ENCODE measurements at regions not wholly inside any gene's neighbourhood (a gene's known extent, or its start where the extent isn't known, plus 50 kb on each side); places are given as distances from the start of the nearest gene placed in this dataset.

GRCh38 chr15:62610265-62610869 lies 432.2 kb upstream of the TPM1 start:
- intact Hi-C loops (cut with micrococcal nuclease), result no loop called here
- H3K27me3 Mint-ChIP-seq (ENCODE audit: insufficient read depth, unreplicated experiment), result no peaks in the 10 kb centered on the region
- TF ChIP-seq CTCF (IDR thresholded peaks at IDR 0.05; ENCODE audit: unreplicated experiment), result no peak
- H3K27ac Mint-ChIP-seq (ENCODE audit: low read depth, unreplicated experiment), result no peak overlapping the region
- H3K4me3 Mint-ChIP-seq (ENCODE audit: unreplicated experiment), result no peak overlapping the region
- DNase-seq (ENCODE audit: unreplicated experiment), result no peak
- no peaks in the 10 kb centered on the region for H3K36me3 Mint-ChIP-seq (ENCODE audit: insufficient read depth, unreplicated experiment)
- no peaks in the 10 kb centered on the region for H3K9me3 Mint-ChIP-seq (ENCODE audit: unreplicated experiment)
- BruUV-seq (replicated peaks), result no TSS peak
- POLR2A ChIA-PET, result no interaction called here
- CTCF ChIA-PET, result interaction anchor here (1.0 to 1.3 kb wide), 2 partner anchors 36 to 131 kb away, joined by 3 to 4 read pairs; no protein-coding TSS in a partner anchor
- peaks cover 26% of the 10 kb centered on the region for H3K4me1 Mint-ChIP-seq (ENCODE audit: insufficient read depth, unreplicated experiment)

- H3K4me1 Mint-ChIP-seq (ENCODE audit: insufficient read depth, unreplicated experiment), result peaks cover 26% of the 10 kb centered on the region
- H3K36me3 Mint-ChIP-seq (ENCODE audit: insufficient read depth, unreplicated experiment), result no peaks in the 10 kb centered on the region
- no peak overlapping the region for H3K27ac Mint-ChIP-seq (ENCODE audit: low read depth, unreplicated experiment)
- intact Hi-C loops (cut with micrococcal nuclease), result no loop called here
- no peaks in the 10 kb centered on the region for H3K9me3 Mint-ChIP-seq (ENCODE audit: unreplicated experiment)
- DNase-seq (ENCODE audit: unreplicated experiment), result no peak
- ChIA-PET POLR2A (no interaction called here), CTCF (interaction anchor here (1.3 kb wide), 1 partner anchor 131 kb away, joined by 4 read pairs; no protein-coding TSS in a partner anchor)
- no peak overlapping the region for H3K4me3 Mint-ChIP-seq (ENCODE audit: unreplicated experiment)
- no peaks in the 10 kb centered on the region for H3K27me3 Mint-ChIP-seq (ENCODE audit: insufficient read depth, unreplicated experiment)
- BruUV-seq (replicated peaks), result no TSS peak
- TF ChIP-seq CTCF (IDR thresholded peaks at IDR 0.05; ENCODE audit: unreplicated experiment), result no peak
Observed at GRCh38 chr15:62611002-62611401, 431.5 kb upstream of the TPM1 start.

GRCh38 chr15:62612183-62612733 lies 430.3 kb upstream of the TPM1 start:
- BruUV-seq (replicated peaks), result no TSS peak
- intact Hi-C loops (cut with micrococcal nuclease), result no loop called here
- CTCF ChIA-PET, result interaction anchor here (0.5 to 0.6 kb wide), 2 partner anchors 433 to 483 kb away, joined by 3 read pairs; no protein-coding TSS in a partner anchor
- Mint-ChIP-seq H3K9me3 (ENCODE audit: unreplicated experiment) (no peaks in the 10 kb centered on the region), H3K4me3 (ENCODE audit: unreplicated experiment) (no peak overlapping the region), H3K27ac (ENCODE audit: low read depth, unreplicated experiment) (no peak overlapping the region), H3K36me3 (ENCODE audit: insufficient read depth, unreplicated experiment) (no peaks in the 10 kb centered on the region), H3K27me3 (ENCODE audit: insufficient read depth, unreplicated experiment) (no peaks in the 10 kb centered on the region), H3K4me1 (ENCODE audit: insufficient read depth, unreplicated experiment) (peaks cover 16% of the 10 kb centered on the region)
- no peak for TF ChIP-seq CTCF (IDR thresholded peaks at IDR 0.05; ENCODE audit: unreplicated experiment)
- no peak for DNase-seq (ENCODE audit: unreplicated experiment)
- POLR2A ChIA-PET, result interaction anchor here (0.6 kb wide), 1 partner anchor 80 kb away, joined by 4 read pairs; no protein-coding TSS in a partner anchor

- H3K9me3 Mint-ChIP-seq (ENCODE audit: unreplicated experiment), result no peaks in the 10 kb centered on the region
Observed at GRCh38 chr15:62612771-62613170, 429.8 kb upstream of the TPM1 start.

More at GRCh38 chr15:62612771-62613170, 429.8 kb upstream of the TPM1 start:
- peaks cover 11% of the 10 kb centered on the region for H3K4me1 Mint-ChIP-seq (ENCODE audit: insufficient read depth, unreplicated experiment)
- H3K27me3 Mint-ChIP-seq (ENCODE audit: insufficient read depth, unreplicated experiment), result no peaks in the 10 kb centered on the region
- ChIA-PET CTCF (interaction anchor here (0.5 to 0.6 kb wide), 2 partner anchors 432 to 482 kb away, joined by 3 read pairs; no protein-coding TSS in a partner anchor), POLR2A (interaction anchor here (1.7 kb wide), 1 partner anchor 9 kb away, joined by 12 read pairs; no protein-coding TSS in a partner anchor)
- H3K27ac Mint-ChIP-seq (ENCODE audit: low read depth, unreplicated experiment), result no peak overlapping the region
- no peak for TF ChIP-seq CTCF (IDR thresholded peaks at IDR 0.05; ENCODE audit: unreplicated experiment)
- BruUV-seq (replicated peaks), result no TSS peak
- DNase-seq (ENCODE audit: unreplicated experiment), result no peak
- no peak overlapping the region for H3K4me3 Mint-ChIP-seq (ENCODE audit: unreplicated experiment)
- H3K36me3 Mint-ChIP-seq (ENCODE audit: insufficient read depth, unreplicated experiment), result no peaks in the 10 kb centered on the region
- intact Hi-C loops (cut with micrococcal nuclease), result no loop called here
